NCI-H1694 (cell line): ENCODE measurements at regions not wholly inside any gene's neighbourhood (a gene's known extent, or its start where the extent isn't known, plus 50 kb on each side); places are given as distances from the start of the nearest gene placed in this dataset.

Experiments
- DNase-seq: peaks from one replicate; lab custom pipeline; 2025; lab: John Stamatoyannopoulos, UW

DNA sequence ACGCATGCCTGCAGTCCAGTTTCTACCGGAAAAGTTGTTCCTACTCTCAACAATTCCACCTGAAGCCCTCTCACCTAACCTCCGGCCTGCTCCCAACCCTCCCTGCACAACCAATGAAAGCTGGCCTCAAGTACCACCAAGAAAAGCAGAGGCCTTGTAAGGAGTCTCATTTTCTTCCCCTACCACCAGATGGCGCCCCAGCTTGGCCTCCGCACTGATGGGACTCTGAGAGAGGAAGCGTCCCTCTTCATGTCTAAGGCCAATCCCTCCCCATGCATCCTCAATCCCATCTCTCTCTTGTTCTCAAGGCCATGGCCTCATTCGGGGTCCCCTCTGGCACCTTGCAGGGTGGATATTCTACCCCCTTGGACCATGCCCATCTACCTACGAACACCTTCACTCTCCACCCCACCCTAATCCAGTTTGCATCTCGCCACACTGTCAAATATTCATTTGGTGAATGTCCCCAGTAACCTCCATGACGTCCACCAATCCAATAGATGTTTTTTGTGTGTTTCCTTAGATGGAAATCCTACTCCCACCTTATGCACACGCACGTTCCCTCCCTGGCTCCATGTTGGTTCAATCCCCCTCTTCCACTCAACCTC lies 412.8 kb downstream of the ZNF536 start:
- DNase-seq, result no peak

DNA sequence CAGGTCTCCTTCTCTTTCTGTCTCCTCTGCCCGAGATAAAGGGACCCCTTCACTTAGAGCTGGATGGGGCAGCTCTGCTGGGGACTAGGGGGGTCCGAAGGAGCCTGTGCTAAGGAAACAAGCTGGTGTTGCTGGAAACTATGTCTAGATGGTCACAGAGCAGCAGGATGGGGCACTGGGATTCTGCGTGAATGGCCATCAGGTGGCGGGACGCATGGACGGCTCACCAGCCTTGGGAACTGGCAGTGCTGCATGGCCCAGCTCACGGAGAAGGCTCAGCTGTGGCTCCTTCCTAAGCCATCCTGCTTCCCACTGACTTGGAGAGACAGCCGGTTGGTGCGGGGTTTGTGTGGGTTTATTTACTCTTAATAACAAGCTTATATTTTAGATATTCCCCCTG lies 411.8 kb downstream of the ZNF536 start:
- no peak for DNase-seq

DNA sequence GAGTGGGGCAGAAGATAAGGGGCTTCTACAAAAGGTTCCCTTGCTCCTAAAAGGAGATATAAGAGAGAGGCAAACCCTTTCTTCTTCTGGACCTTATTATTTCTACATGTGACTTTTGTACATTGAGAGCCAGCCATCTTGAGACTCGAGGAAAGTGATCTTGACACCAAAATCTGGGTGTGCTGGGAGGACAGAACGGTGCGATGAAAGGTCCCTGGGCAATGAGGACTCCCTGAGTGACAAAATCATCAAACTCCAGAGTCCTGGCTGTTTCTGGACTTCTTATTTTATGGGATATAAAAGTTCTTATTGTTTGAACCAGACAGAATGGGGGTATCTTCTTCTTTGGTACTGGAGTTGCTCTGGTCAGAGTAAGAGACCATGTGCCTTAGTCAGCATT lies 411.0 kb downstream of the ZNF536 start:
- no peak for DNase-seq

DNA sequence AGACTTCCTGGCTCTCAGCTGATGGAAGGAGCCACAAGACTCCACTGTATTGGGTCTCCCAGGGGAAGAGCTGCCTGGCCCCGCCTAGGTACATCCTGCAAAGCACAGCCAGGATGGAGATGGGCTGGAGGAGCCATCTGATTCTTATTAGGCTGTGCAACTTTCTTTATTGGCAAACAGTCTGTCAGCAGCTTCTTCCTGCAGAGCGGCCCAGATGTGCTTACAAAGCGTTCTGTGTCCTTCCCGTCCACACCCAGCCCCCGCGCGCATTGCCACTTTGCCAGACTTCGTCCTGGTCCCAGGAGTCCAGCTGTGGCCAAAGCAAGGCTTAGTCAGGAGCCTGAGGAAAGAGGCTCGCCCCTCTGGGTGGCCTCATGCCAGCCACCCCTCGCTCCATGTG lies 409.3 kb downstream of the ZNF536 start:
- DNase-seq, result no peak

DNA sequence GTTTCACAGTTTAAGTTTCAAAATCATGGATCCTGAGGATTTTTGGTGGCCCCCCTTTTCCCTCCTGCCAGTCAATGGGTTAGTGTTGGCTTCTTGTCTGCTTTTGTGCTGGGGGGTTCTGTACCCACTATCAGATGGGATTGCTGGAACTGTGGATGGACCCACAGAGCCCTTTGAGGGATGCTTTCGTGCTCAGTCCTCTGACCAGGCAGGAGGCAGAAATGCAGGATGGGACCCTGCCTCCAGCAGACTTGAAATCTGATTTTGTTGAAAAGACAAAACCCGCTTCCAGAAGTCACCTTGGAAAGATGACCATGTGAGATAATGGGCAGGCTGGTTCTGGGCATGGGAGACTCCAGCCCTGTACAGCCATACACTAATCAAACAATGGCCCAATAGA lies 408.9 kb downstream of the ZNF536 start:
- DNase-seq, result no peak

DNA sequence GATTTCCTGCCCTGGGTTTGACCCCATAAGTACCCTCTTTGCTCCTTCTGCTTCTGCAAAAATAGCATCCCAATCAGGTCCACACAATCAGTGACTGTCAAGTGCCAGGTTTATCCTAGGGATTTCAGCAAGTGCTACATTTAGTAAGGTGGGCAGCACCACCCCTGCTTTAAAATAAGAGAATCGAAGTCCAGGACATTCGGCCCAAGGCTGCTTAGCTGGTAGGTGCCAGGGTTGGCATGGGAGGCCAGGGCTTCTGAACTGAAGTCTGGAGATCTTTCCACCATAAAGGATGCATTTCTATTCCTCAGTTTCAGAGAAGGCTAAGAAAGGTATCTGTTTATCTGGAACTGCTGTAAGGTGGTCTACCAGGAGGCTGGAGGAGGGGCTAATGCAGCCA lies 408.3 kb downstream of the ZNF536 start:
- DNase-seq, result no peak

DNA sequence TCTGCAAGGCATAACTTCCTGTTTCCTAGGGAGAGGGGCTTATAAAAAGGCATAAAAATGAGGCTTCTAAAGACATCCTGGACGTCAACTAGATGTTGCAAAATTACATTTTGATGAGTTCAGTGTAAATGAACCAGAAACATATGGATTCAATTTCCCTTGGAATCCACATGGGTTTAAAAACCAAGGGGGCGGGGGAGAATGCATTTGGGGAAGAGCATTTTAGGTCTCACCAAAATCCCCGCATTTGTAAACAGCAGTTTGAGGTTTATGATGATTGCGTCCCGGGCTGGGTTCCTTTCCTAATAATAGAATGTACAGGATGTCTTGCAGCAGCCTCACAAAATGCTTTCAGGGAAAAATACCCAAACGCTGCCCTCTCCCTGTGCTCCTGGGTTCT lies 407.8 kb downstream of the ZNF536 start:
- no peak for DNase-seq

DNA sequence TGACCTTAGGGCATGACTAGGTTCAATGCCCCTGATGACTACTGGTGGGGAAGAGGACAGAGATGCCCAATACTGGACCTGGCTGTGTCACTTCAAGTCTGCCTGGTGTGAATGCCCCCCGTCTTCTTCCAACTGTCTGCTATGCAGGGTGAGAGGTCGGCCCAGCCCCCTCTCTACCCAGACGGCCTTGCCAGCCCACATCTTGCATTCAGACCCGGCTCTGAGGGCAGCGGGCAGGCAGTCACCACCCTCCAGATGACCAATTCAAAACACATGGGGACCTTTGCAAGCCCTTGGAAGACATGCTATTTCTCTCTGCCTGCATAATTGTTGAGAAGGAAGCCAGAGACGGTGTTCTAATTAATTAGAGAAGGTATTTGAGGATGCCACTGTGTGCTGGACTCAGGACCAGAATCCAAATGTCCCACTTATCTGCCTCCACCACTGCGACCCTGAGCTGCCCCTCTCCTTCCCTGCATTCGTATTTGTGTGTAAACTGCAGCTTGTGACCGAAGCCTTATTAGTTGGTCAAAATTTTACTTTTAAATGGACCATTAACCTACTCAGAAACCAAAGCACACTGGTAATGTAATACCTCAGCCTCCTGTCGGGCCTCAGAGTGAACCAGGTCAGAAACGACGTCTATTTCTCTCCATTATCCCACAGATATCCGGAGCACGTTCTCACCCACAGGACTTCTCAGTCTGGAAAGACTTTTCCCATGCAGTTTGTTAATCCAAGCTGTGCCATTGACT lies 407.0 kb downstream of the ZNF536 start:
- no peak for DNase-seq

DNA sequence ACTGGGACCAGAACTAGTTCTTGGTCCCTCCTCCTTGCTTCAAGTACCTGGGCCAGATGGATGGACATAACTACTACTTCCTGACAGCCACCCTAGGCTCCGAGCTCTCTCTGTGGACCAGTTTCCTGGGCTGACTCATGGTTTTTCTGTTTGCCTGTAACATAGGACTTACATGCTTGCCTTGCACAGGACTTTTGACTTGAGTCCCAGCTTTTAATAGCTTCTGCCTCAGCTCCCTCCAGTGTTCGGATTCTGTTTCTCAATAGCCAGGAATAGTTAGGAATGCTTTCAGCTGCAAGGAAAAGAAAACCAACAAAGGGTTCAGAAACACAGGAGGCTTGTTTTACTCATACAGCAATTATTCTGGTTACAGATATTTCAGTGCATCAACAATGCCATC lies 405.9 kb downstream of the ZNF536 start:
- no peak for DNase-seq

DNA sequence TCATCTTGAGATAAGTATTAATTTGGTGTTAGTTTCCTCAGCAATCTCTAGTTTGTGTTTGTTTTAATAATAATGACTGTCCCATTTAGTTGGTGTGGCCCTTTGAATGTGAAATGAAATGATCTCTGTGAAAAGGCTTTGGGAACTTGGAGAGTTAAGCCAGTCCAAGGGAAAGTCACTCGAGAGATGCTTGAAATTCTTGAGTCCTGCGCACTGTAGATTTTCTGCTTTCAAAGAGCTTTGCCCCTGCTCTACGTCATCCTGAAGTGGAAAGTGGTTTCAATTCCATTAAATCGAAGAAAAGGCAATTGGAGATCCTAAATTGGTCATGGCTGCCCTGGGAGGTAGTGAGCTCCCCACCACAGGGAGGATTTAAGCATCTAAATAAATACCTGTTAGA lies 403.8 kb downstream of the ZNF536 start:
- DNase-seq, result no peak

DNA sequence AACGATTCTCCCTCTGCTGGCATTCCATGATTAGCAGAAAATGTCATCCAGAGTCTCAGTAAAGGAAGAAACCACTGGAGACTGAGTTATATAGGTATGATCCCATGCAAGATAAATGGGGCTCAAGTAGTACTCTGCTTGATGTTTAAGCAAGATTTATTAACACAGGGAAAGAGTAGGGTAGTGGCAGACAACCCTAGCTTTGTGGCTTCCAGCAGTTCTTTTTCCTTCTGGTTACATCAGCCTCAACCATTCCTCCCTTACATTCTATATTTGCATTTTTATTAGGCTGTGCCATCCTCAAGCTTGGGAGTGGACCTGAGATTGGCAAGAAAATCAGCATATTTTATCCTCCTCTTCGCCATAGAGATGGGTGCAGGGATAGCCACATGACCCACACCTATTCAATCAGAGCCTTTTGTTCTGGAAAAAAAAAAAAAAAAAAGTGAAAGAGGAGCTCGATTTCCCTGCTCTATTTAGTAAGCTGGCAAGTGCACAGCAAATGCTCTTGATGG lies 402.1 kb downstream of the ZNF536 start:
- no peak for DNase-seq

DNA sequence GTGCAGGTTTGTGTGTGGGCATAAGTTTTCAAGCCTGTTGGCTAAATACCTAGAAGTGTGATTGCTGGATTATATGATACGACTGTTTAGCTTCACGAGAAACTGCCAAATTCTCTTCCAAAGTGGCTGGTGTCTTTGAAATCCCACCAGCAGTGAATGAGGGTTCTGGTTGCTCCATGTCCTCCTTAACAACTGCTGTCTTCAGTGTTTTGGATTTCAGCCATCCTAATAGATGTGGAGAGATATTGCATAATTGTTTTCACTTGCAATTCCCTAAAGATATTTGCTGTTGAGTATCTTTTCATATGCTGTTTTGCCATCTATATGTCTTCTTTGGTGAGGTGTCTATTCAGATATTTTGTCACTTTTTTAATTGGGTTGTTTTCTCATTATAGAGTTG lies 390.5 kb downstream of the ZNF536 start:
- no peak for DNase-seq

DNA sequence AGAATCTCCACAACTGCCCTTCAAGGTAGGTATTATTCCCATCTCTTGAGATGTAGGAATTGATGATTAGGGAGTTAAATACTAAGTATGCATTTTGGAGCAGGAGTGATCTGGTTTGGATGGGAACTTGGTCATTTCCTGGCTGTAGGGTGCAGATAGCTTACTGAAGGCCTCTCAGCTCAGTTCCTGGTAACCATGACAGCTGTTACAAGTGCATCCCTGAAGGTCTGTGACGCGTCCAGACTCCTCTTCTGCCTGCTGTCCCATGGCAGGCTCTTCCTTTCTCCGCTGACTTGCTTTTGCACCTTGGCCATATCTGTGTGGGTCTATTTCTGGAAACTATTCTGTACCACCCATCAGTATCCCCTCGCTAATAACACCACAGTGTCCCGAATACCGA lies 387.8 kb downstream of the ZNF536 start:
- no peak for DNase-seq

DNA sequence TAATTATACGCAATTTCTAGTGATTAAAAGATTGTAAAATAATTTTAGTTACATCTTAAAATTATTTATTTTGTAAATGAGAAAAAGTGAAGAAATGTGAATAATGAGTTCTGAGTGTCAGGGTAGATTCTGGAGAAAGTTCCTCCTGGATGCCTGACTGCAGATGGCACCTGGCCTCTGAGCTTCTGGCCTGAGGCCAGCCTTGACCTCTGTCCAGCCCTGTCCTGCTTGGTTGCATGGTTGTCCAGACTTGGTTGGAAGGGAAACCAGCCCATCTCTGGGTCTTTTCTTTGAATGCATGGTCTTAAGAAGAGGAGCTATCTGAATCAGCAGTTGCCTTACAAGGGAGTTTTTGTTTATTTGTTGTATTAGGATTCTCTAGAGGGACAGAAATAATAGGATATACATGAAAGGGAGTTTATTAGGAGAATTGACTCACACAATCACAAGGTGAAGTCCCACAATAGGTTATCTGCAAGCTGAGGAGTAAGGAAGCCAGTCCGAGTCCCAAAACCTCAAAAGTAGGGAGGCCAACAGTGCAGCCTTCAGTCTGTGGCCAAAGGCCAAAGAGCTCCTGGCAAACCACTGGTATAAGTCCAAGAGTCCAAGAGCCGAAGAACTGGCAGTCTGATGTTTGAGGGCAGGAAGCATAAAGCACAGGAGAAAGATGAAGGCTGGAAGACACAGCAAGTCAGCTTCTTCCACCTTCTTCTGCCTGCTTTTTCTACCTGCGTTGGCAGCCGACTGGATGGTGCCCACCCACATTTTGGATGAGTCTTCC lies 385.8 kb downstream of the ZNF536 start:
- DNase-seq, result no peak

DNA sequence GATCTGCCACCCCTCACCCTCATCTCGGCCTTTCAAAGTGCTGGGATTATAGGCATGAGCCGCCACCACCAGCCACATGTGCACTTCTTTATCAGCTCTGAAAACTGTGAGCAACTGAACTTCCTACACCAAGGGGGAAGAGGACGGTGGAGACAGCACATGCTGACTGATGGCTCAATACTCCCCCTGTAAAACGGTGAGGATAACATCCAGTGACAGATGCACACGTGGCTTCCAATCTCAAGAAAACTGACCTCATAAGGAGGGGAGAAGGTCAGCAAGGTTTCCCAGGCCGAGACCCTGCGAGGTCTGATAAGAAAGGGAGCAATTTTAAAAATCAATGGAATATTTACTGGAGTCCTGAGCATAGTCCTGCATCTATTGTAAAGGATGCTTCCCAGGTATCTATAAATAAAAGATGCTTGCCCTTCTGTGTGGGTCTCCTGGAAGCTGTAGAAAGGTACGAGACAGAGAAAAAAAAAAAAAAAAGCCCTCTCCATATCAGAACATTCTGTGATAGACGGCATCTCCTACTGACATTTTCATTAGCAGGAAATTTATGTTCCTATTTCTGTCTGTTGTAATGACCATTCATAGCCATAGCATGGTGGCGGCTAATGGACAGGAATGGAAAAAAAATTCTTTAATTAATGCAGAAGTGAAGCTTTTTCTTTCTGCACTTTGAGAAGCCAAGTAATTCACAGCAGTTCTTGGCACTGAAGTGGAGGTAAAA lies 385.1 kb downstream of the ZNF536 start:
- no peak for DNase-seq

DNA sequence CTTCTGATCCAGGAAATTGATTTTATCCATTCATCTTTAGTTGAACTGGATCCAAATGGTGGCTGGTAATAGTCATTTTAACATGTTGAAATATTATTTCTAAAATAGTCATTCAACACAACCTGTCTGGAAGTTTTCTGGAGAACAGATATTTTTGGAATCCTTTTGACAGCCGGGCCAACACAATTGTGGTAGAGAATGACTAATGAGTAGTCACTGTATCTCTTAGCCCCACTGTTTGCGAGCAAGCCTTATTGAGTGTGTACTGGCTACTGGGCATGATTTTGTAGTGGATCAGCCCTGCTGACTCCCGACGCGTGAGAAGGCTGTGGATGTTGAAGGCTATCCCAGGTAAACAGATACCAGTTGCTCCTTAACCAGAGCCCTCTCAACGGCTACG lies 383.4 kb downstream of the ZNF536 start:
- no peak for DNase-seq

DNA sequence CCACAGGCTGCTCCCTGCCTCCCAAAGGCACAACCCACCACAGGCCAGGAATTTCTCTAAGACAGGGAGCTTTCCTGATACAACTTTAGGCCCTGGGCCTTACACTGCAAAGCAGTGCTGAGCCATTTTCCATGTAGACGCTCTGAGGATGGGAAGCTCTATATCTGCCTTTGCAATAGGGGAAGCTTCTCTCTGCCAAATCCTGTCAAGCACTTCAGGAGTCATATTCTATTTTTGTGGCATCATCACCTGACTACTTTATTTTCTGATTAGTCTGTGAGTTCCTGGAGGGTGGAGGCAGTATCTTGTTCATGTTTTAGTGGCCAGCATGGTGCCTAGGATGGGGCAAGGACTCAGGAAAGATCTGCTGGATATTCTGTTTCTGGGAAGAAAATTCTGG lies 382.0 kb downstream of the ZNF536 start:
- no peak for DNase-seq

DNA sequence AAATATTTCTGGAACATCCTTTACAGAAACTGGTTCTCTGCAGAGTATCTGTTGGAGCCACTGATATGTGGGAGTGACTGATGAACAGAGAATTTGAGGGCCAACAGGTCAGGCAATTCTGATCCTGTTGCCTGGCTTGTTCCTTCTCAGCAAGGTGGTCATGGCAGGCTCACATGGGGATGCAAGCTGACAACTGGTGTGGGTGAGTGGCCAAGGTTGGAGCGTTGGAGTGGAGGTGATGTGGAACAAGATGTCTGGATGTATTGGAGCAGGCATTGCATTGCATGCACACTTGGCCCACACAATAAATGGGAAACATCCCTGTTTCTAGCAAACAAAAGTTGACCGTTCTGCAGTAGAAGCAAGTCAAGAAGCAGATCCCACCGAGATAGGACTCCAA lies 380.7 kb downstream of the ZNF536 start:
- DNase-seq, result no peak

DNA sequence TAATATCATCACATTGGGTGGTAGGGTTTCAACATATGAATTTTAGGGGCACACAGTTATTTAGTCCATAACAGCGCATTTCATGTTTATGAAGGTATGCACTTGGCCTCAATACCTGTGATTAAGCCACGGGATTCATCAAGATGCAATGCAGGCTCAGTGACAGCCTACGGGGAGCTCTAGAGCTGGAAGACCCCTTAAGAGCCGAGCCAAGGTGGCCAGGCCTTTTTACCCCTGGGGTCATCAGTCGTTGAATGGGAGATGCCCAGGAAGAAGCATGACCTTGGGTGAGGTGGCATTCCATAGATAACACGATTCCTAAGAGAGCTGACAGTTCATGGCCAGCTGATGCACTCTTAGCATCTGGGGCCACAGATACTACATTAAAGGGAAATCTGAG lies 380.0 kb downstream of the ZNF536 start:
- no peak for DNase-seq

DNA sequence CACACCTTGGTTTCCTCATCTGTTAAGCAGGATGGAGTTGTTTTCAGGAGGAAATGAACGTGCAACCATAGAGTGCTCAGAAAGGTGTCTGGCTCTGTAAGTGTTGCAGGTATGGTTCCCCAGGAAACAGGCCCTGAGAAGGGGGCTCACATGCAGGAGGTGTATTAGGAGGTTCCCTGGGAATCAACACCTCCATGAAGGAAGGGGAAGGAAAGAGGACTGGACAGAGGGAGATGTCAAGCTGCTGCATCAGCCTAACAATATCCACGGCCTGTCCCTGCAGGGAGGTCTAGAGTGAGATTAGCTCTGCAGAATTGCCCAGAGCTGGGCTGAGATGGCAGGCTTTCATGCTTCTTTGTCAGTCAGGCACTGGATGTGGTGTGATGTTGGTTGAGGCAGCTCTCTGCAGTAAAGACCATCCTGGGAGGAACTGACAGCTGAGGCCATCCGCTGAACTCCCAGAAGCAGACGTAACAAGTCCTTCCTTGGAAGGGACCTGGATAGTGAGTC lies 373.3 kb downstream of the ZNF536 start:
- DNase-seq, result no peak

DNA sequence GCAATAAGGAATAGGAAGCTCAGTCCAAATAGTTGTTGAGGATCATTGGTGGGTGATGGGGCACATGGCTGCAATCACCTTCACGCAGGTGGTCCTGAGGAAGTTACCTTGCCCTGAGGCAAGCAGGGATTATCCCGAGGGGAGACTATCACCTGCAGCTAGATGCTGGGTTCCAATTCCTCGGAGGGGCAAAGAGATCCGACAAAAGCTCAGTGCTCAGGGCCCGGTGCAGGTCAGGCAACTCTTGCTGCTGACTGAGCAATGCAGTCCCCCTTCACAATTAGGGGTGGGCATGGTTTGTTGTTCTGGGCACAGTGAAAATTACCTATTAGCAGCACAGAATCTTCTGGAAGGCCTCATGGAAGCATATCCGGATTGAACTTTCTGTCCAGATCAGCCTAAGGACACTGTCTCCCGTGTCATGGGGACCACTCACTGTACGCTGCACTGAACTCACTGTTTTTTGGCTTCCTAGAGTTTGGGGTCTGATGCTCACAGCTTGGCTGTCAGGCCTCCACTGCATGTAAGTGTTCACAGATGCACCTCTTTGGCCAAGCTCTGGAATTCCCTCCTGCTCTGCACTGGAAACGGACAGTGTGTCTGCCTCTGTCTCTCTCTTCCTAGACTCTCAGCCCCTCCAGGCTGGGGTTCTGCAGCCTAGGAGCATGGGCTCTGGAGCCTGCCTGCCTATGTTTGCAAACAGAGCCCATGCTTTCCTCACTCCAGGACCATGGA lies 372.7 kb downstream of the ZNF536 start:
- no peak for DNase-seq

DNA sequence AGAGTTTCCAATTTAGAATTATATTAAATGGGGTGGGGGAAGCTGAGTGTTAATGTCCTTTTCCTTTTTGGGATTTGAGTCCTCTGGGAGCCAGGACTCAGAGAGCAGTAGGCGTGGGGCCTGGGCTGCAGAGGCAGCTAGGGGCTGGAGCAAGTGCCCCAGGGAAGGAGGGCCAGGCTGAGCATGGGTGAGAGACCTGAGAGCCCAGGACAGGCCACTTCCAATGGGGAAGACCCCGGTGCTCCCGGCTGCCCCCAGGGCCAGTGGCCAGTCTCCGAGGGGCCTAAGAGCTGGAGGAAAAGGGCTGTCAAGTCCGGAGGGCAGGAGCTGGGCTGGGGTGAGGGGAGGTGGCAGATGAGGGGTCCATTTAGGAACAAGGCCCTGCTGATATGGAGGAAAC lies 371.5 kb downstream of the ZNF536 start:
- DNase-seq, result no peak
